H9 (cell line): ENCODE measurements at regions not wholly inside any gene's neighbourhood (a gene's known extent, or its start where the extent isn't known, plus 50 kb on each side); places are given as distances from the start of the nearest gene placed in this dataset.

Experiments used
- DNase-seq: peaks from one replicate; pipeline ENCODE4 v3.0.0-alpha.2; 2017
- H2AFZ ChIP-seq: one replicate; pipeline ENCODE4 v1.6.1; 2013; ENCODE audit warnings: mild to moderate bottlenecking, low read length, control low read depth, moderate library complexity
- H2AK5ac ChIP-seq: 2 replicates; pipeline ENCODE4 v1.6.1; 2013; ENCODE audit warnings: low read length, control low read depth, mixed read lengths; ENCODE audit not compliant: insufficient read length
- H2BK120ac ChIP-seq: one replicate; pipeline ENCODE4 v1.6.1; 2013; ENCODE audit warnings: low read depth, mild to moderate bottlenecking, low read length, control low read depth, inconsistent platforms; ENCODE audit not compliant: poor library complexity, severe bottlenecking
- H2BK12ac ChIP-seq: 2 replicates; pipeline ENCODE4 v1.6.1; 2013; ENCODE audit warnings: low read length, control low read depth, mixed read lengths, low read depth; ENCODE audit not compliant: insufficient read length
- H2BK15ac ChIP-seq: 2 replicates; pipeline ENCODE4 v1.6.1; 2013; ENCODE audit warnings: low read depth, low read length, control low read depth
- H2BK20ac ChIP-seq: one replicate; pipeline ENCODE4 v1.6.1; 2013; ENCODE audit warnings: low read depth, mild to moderate bottlenecking, low read length, control low read depth, inconsistent platforms; ENCODE audit not compliant: poor library complexity, severe bottlenecking
- H2BK5ac ChIP-seq: 2 replicates; pipeline ENCODE4 v1.6.1; 2013; ENCODE audit warnings: low read length, control low read depth, mixed read lengths; ENCODE audit not compliant: insufficient read length
- H3K14ac ChIP-seq: 2 replicates; pipeline ENCODE4 v1.6.1; 2013; ENCODE audit warnings: low read length, control low read depth; ENCODE audit not compliant: insufficient read depth
- H3K18ac ChIP-seq: 2 replicates; pipeline ENCODE4 v1.6.1; 2013; ENCODE audit warnings: low read depth, mild to moderate bottlenecking, mixed read lengths, low read length, control low read depth; ENCODE audit not compliant: insufficient read length
- H3K23ac ChIP-seq: 2 replicates; pipeline ENCODE4 v1.6.1; 2013; ENCODE audit warnings: low read length, control low read depth, mixed read lengths, low read depth; ENCODE audit not compliant: insufficient read length
- H3K23me2 ChIP-seq: 2 replicates; pipeline ENCODE4 v1.6.1; 2013; ENCODE audit warnings: low read depth, mild to moderate bottlenecking, mixed read lengths, low read length, control low read depth; ENCODE audit not compliant: insufficient read length, poor library complexity, severe bottlenecking
- H3K27ac ChIP-seq: 2 replicates; pipeline ENCODE4 v1.5.1; 2013; ENCODE audit warnings: low read length, control low read depth, mixed read lengths, low read depth; ENCODE audit not compliant: insufficient read length
- H3K27me3 ChIP-seq: 2 replicates; pipeline ENCODE4 v1.6.1; 2013; ENCODE audit warnings: low read length, control low read depth, inconsistent platforms; ENCODE audit not compliant: insufficient read depth
- H3K4ac ChIP-seq: 2 replicates; pipeline ENCODE4 v1.6.1; 2013; ENCODE audit warnings: low read depth, mild to moderate bottlenecking, control low read depth, inconsistent platforms, low read length, moderate library complexity
- H3K4me1 ChIP-seq: 2 replicates; pipeline ENCODE4 v1.6.1; 2013; ENCODE audit warnings: low read length, control low read depth, inconsistent platforms; ENCODE audit not compliant: insufficient read depth
- H3K4me2 ChIP-seq: 2 replicates; pipeline ENCODE4 v1.6.1; 2013; ENCODE audit warnings: low read length, control low read depth, mixed read lengths; ENCODE audit not compliant: insufficient read length, insufficient read depth
- H3K56ac ChIP-seq: 2 replicates; pipeline ENCODE4 v1.6.1; 2013; ENCODE audit warnings: low read depth, mild to moderate bottlenecking, mixed read lengths, low read length, control low read depth; ENCODE audit not compliant: insufficient read length
- H3K79me1 ChIP-seq: 2 replicates; pipeline ENCODE4 v1.6.1; 2013; ENCODE audit warnings: low read depth, mild to moderate bottlenecking, moderate library complexity, low read length, control low read depth, inconsistent platforms; ENCODE audit not compliant: insufficient read depth, poor library complexity, severe bottlenecking
- H3K79me2 ChIP-seq: 2 replicates; pipeline ENCODE4 v1.6.1; 2013; ENCODE audit warnings: low read length, control low read depth, inconsistent platforms; ENCODE audit not compliant: insufficient read depth
- H3K9ac ChIP-seq: 2 replicates; pipeline ENCODE4 v1.6.1; 2013; ENCODE audit warnings: low read length, control low read depth, mixed read lengths; ENCODE audit not compliant: insufficient read length; ENCODE audit errors: extremely low read depth
- H3K9me3 ChIP-seq: one replicate; pipeline ENCODE4 v1.6.1; 2013; ENCODE audit warnings: low read depth, low read length, inconsistent platforms; ENCODE audit not compliant: control insufficient read depth
- H3T11ph ChIP-seq: one replicate; pipeline ENCODE4 v1.6.1; 2013; ENCODE audit warnings: mild to moderate bottlenecking, low read length, control low read depth, inconsistent platforms
- H4K20me1 ChIP-seq: one replicate; pipeline ENCODE4 v1.6.1; 2013; ENCODE audit not compliant: control insufficient read depth, insufficient read length, insufficient read depth
- H4K5ac ChIP-seq: 2 replicates; pipeline ENCODE4 v1.6.1; 2013; ENCODE audit warnings: low read depth, mild to moderate bottlenecking, mixed read lengths, low read length, control low read depth; ENCODE audit not compliant: insufficient read length
- H4K8ac ChIP-seq: replicated peaks from 2 replicates; pipeline ENCODE4 v1.6.1; 2013; ENCODE audit warnings: low read length, control low read depth, mixed read lengths, low read depth; ENCODE audit not compliant: insufficient read length
- H4K91ac ChIP-seq: 2 replicates; pipeline ENCODE4 v1.6.1; 2013; ENCODE audit warnings: low read depth, mild to moderate bottlenecking, moderate library complexity, mixed read lengths, low read length, control low read depth; ENCODE audit not compliant: insufficient read length
- H3K27ac Mint-ChIP-seq, 3 experiments: 2 replicates in 2 of 3; 3 replicates in 1 of 3; pipeline ENCODE4 v1.8.0; 2020 to 2021; ENCODE audit warnings: mixed read lengths in 3 of 3, mild to moderate bottlenecking in 1 of 3, moderate library complexity in 1 of 3
- H3K27me3 Mint-ChIP-seq: 2 replicates; pipeline ENCODE4 v1.8.0; 2021; ENCODE audit warnings: low read depth, mild to moderate bottlenecking, moderate library complexity, mixed read lengths
- H3K36me3 Mint-ChIP-seq, 3 experiments: 2 replicates in 2 of 3; 3 replicates in 1 of 3; pipeline ENCODE4 v1.8.0; 2020 to 2021; ENCODE audit warnings: low read depth in 3 of 3, mixed read lengths in 3 of 3; ENCODE audit not compliant: insufficient read depth in 1 of 3
- H3K4me1 Mint-ChIP-seq, 2 experiments: 2 replicates each; pipeline ENCODE4 v1.8.0; 2020; ENCODE audit warnings: mixed read lengths in 2 of 2
- H3K4me3 Mint-ChIP-seq, 2 experiments: 2 replicates in 1 of 2; 3 replicates in 1 of 2; pipeline ENCODE4 v1.8.0; 2020 to 2021; ENCODE audit warnings: mild to moderate bottlenecking in 2 of 2, mixed read lengths in 2 of 2, moderate library complexity in 1 of 2
- H3K9me3 Mint-ChIP-seq, 2 experiments: 2 replicates in 1 of 2; 3 replicates in 1 of 2; pipeline ENCODE4 v1.8.0; 2020; ENCODE audit warnings: mild to moderate bottlenecking in 2 of 2, mixed read lengths in 2 of 2, moderate library complexity in 1 of 2
- WGBS: extraction: QIAGEN DNeasy Blood & Tissue Kit; methylation state at CpG from one replicate; pipeline ENCODE4 v1.1.7; 2013; ENCODE audit warnings: missing lambda C conversion rate, low lambda C conversion rate, mixed read lengths; ENCODE audit not compliant: insufficient read length; ENCODE audit errors: extremely low coverage; 5-methylcytosine and 5-hydroxymethylcytosine counted together
- TF ChIP-seq, protein P1 (sequence below): fragments of 200-600 bp; sonication (generic); conservative IDR thresholded peaks from 3 replicates; pipeline ENCODE4 v1.8.0; 2021; ENCODE audit warnings: antibody characterized with exemption, mild to moderate bottlenecking

- H2AFZ ChIP-seq: no peak overlapping the region
- H3K9me3 Mint-ChIP-seq: no peaks in the 10 kb centered on the region
- H2BK12ac ChIP-seq: no peak overlapping the region
Measured at GRCh38 chr7:1312136-1313070, 79.7 kb downstream of the UNCX start.

More at GRCh38 chr7:1312136-1313070, 79.7 kb downstream of the UNCX start:
- no peaks in the 10 kb centered on the region for H3K79me1 ChIP-seq
- no peak overlapping the region; a peak in 1 of 7 replicates for H3K27ac Mint-ChIP-seq
- no peaks in the 10 kb centered on the region for H3K9me3 ChIP-seq
- no peak overlapping the region for H3K23ac ChIP-seq
- TF ChIP-seq, protein P1, sequence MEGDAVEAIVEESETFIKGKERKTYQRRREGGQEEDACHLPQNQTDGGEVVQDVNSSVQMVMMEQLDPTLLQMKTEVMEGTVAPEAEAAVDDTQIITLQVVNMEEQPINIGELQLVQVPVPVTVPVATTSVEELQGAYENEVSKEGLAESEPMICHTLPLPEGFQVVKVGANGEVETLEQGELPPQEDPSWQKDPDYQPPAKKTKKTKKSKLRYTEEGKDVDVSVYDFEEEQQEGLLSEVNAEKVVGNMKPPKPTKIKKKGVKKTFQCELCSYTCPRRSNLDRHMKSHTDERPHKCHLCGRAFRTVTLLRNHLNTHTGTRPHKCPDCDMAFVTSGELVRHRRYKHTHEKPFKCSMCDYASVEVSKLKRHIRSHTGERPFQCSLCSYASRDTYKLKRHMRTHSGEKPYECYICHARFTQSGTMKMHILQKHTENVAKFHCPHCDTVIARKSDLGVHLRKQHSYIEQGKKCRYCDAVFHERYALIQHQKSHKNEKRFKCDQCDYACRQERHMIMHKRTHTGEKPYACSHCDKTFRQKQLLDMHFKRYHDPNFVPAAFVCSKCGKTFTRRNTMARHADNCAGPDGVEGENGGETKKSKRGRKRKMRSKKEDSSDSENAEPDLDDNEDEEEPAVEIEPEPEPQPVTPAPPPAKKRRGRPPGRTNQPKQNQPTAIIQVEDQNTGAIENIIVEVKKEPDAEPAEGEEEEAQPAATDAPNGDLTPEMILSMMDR: no peak
- no CpG with 5 or more reads among the region's 30 CpGs for WGBS
- H3K9ac ChIP-seq: no peak overlapping the region
- H2BK120ac ChIP-seq: no peak overlapping the region
- H3K4me3 Mint-ChIP-seq: no peak overlapping the region
- H2BK15ac ChIP-seq: no peak overlapping the region
- H4K91ac ChIP-seq: no peak overlapping the region
- no peaks in the 10 kb centered on the region for H3K36me3 Mint-ChIP-seq
- H3K27me3 ChIP-seq: no peaks in the 10 kb centered on the region
- H2AK5ac ChIP-seq: no peak overlapping the region
- peaks cover 2% of the 10 kb centered on the region for H3K27me3 Mint-ChIP-seq
- no peak overlapping the region for H3K56ac ChIP-seq
- H2BK20ac ChIP-seq: no peak overlapping the region
- H3K4me1 Mint-ChIP-seq: no peaks in the 10 kb centered on the region
- H3K4ac ChIP-seq: no peak overlapping the region
- no peak overlapping the region for H4K5ac ChIP-seq
- no peaks in the 10 kb centered on the region for H3K79me2 ChIP-seq
- no peak overlapping the region for H3K18ac ChIP-seq
- no peak overlapping the region for H2BK5ac ChIP-seq
- H3K23me2 ChIP-seq: no peaks in the 10 kb centered on the region
- H3T11ph ChIP-seq: no peak overlapping the region
- no peak for DNase-seq
- no peak overlapping the region for H3K27ac ChIP-seq
- no peaks in the 10 kb centered on the region for H4K20me1 ChIP-seq
- H3K4me1 ChIP-seq: no peaks in the 10 kb centered on the region
- H3K14ac ChIP-seq: no peak overlapping the region
- no peak overlapping the region for H4K8ac ChIP-seq
- no peak overlapping the region for H3K4me2 ChIP-seq
